ENCODE measurements at regions not wholly inside any gene's neighbourhood (a gene's known extent, or its start where the extent isn't known, plus 50 kb on each side); places are given as distances from the start of the nearest gene placed in this dataset.

DNA sequence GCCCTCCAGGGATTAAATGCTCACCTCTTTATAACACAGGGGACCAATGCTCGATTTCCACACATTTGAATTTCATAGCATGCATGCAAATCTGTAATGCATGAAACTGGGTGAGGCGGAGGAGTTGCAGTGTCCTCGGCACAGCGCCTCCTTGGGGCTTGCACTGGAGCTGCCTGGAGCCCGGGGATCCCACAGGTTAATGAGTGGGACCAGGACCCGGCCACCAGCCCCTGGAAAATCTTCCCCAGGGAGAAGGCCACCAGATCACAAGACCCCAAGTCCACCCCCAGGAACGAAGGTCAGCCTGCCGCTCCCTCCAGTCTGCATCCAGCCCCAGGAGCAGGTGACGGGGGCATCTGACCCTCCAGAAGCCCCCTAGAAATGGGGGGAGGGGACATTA lies 119.1 kb downstream of the MN1 start:
- DNase-seq (ENCODE audit: low read depth): no peak

DNA sequence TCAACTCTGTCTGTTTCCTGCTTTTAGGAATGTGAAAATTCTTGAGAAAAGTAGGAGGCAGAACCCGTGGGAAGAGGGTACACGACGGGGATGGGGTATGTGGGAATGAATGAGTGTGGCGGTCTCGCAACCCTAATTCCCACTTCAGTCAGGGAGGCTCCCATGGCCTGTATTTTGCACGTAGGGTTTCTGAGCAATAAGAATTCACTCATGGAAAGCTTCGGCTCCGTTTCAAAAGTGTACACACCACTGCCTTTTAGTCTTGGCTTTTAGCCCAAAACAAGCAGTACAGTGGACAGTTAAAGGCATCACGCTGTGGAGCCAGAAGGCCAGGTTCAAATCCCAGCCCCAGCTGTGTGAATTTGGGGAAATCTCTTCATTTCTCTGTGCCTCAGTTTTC lies 116.7 kb downstream of the MN1 start:
- no peak for DNase-seq (ENCODE audit: low read depth)

DNA sequence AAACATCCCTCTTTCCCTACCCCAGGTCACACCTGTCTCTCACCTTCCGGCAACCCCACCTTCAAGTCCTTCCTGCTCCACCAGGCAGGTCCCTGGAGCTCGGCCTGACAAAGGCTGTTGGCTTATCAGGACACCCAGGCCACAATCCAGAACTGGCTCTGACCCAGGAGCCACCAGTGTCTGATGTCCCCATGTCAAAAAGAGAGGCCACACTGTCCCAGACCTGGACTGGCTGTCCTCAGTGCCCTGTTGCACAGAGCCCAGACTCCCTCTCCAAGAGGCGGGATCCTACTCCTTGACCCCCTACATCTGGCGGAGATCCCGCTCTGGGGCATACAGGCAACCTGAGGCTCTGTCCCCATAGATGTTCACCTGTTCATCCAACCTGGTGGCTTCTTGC lies 116.0 kb downstream of the MN1 start:
- no peak for DNase-seq (ENCODE audit: low read depth)

DNA sequence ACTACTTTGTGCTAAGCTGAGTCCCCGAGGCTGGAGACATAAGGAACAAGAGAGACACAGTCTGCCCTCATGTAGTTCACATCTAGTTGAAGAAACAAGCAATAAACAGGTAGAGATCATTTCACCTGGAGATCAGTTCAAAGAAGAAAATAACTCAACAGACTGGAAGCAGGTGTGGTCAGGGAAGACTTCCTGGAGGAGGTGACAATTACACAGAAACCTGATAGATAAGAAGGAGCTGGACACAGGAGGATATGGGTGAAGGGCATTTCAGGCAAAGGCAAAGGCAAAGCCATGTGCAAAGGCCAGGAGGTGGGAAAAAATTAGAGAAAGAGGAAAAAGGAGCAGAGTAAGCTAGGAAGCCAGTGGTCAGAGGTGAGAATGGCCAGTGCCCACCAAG lies 115.6 kb downstream of the MN1 start:
- no peak for DNase-seq (ENCODE audit: low read depth)

DNA sequence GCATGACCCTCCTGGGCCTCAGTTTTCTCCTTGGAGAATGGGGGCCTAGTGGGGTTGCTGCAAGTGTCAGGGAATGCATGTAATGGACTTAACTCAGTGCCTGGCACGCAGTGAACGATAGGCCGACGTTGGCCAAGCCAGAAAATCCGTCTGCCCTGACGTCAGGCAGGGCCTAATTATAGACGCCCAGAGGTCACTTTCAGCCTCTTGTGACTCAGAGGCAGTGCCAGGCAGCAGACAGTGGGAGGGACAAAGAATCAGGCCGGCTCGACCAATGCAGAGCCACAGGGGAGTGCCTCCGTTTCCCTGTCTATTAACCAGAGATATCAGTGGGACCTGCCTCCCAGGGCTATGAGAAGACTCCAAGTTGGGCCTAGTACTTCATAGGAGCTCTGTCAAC lies 115.0 kb downstream of the MN1 start:
- DNase-seq (ENCODE audit: low read depth): no peak

DNA sequence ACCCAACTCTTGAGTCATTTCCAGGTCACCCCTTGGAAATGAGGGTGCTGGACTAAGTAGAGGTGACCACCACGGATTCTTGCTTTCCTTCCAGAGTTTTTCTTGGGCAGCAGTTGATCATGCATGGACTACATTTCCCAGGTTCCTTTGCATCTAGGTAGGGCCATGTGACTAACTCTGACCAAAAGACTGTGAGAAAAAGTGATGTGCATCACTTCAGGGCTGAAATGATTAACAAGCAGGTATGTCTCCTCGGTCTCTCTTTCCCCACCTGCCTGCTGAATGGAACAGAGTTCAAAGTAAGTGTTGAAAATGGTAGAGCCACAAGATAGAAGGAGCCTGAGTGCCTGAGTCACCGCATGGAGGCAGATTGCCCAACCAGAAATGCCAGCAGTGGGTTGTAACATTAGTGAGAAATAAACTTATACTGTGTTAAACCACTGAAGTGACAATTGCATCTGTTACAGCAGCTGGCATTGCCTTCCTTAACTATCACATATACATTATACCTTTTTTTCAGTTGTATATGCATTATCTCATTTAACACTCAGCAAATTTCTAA lies 113.5 kb downstream of the MN1 start:
- DNase-seq (ENCODE audit: low read depth): no peak

DNA sequence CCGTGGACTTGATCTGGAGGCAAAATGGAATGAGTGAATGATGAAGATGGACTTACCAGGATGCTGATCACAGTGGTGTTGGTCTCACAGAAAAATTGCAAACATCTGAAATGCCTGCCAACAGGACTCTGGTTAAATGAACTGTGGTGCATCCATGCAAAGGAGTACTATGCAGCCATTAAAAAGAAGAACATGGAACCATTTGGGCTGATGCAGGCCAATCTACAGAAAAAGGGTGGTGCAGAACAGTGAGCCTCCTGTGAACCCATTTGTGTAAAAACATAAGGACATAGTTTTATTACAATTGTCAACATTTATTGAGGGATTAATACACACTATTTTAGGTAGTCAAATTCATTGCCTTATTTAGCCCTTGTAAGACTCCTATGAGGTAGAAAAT lies 111.9 kb downstream of the MN1 start:
- no peak for DNase-seq (ENCODE audit: low read depth)

DNA sequence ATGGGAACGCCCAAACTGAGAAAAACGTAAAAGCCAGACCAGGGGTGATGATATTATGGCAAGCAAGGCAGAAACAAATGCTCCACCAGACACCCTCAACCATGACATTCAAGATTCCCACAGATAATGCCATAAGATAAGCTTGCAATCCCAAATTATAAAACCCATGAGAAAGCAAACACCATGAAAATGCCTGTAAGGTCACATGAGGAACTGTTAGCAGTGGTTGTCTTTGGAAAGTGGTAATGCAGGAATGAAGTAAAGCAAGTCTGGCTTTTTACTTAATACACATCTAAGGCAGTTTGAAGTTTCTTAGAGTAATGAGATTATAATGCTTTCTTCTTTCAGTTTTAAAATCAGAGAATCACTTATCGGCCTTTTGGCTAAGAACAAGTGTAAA lies 111.0 kb downstream of the MN1 start:
- no peak for DNase-seq (ENCODE audit: low read depth)

DNA sequence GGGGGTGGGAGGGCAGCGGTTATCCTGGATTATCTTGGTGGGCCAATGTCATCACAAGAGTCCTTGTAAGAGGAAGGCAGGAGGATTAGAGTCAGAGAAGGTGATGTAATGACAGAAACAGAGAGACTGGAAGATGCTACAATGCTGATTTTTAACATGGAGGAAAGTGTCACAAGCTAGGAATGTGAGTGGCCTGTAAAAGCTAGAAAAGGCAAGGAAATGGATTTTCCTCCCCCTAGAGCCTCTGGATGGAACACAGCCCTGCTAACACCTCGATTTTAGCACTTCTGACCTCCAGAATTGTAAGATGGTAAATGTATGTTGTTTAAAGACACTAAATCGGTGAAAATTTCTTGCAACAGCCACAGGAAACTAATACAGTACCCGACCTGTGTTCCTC lies 109.3 kb downstream of the MN1 start:
- no peak for DNase-seq (ENCODE audit: low read depth)

DNA sequence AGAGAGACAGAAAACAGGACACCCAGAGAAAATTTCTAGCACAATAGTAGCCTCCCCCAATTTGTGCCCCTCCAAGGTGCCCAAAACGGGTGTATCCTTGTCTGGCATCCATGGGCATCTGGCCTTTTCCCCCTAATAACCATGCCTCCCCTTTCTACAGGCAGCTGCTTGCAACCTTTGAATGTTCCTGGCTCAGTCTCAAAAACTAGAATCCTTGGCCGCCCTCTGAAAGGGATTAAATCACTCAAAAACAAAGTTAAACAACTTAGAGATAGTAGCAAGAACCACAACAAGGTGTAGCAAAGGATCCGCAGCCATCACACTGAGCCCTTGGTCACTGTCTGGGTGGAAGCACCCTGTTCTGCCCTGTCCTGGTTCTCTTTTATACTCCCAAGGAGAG lies 105.6 kb downstream of the MN1 start:
- no peak for DNase-seq (ENCODE audit: low read depth)

DNA sequence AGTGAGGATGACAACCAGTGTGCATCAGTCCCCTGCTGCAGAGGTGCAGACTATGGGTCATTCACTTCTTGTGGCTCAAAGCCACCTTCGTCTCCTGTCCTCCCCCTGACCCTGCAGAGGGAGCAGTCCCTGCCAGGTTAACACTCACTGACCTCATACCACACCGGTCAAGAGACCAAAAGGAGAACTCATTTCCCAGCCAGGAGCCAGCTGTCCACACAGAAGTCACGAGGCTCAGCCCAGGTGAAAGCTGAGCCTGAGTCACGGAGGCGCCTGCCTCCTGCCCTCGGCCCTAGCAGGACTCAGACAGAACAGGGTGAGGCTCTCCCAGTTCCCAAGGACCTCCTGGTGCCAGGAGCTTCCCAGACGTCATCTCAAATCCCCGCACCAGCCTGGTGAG lies 103.7 kb downstream of the MN1 start:
- no peak for DNase-seq (ENCODE audit: low read depth)

Data from T follicular helper cell (primary cell).